ENCODE measurements at regions not wholly inside any gene's neighbourhood (a gene's known extent, or its start where the extent isn't known, plus 50 kb on each side); places are given as distances from the start of the nearest gene placed in this dataset.

GRCh38 chr3:23079976-23080375 is 123.2 kb upstream of the UBE2E2 start:
- DNase-seq, result no peak

- DNase-seq, result no peak
Observed at GRCh38 chr3:23083701-23084100, 119.4 kb upstream of the UBE2E2 start.

GRCh38 chr3:23084367-23084766 is 118.8 kb upstream of the UBE2E2 start:
- no peak for DNase-seq

GRCh38 chr3:23085261-23085660 is 117.9 kb upstream of the UBE2E2 start:
- DNase-seq, result no peak

- no peak for DNase-seq
Observed at GRCh38 chr3:23086331-23086730, 116.8 kb upstream of the UBE2E2 start.

GRCh38 chr3:23086831-23087230 is 116.3 kb upstream of the UBE2E2 start:
- no peak for DNase-seq

GRCh38 chr3:23094412-23094811 is 108.7 kb upstream of the UBE2E2 start:
- no peak for DNase-seq

GRCh38 chr3:23094890-23095462 is 108.2 kb upstream of the UBE2E2 start:
- no peak for DNase-seq

GRCh38 chr3:23096041-23096440 is 107.1 kb upstream of the UBE2E2 start:
- no peak for DNase-seq

- no peak for DNase-seq
Observed at GRCh38 chr3:23099021-23099420, 104.1 kb upstream of the UBE2E2 start.

GRCh38 chr3:23099677-23100076 is 103.5 kb upstream of the UBE2E2 start:
- DNase-seq, result no peak

- DNase-seq, result no peak
Observed at GRCh38 chr3:23100106-23100505, 103.0 kb upstream of the UBE2E2 start.

- no peak for DNase-seq
Observed at GRCh38 chr3:23103764-23104163, 99.4 kb upstream of the UBE2E2 start.

GRCh38 chr3:23105048-23105447 is 98.1 kb upstream of the UBE2E2 start:
- DNase-seq, result no peak

- no peak for DNase-seq
Observed at GRCh38 chr3:23106666-23107065, 96.5 kb upstream of the UBE2E2 start.

GRCh38 chr3:23107221-23107620 is 95.9 kb upstream of the UBE2E2 start:
- DNase-seq, result no peak

- no peak for DNase-seq
Observed at GRCh38 chr3:23108451-23109057, 94.6 kb upstream of the UBE2E2 start.

GRCh38 chr3:23111286-23111685 is 91.8 kb upstream of the UBE2E2 start:
- no peak for DNase-seq

GRCh38 chr3:23111797-23112196 is 91.3 kb upstream of the UBE2E2 start:
- no peak for DNase-seq

GRCh38 chr3:23112491-23112890 is 90.6 kb upstream of the UBE2E2 start:
- DNase-seq, result no peak

- no peak for DNase-seq
Observed at GRCh38 chr3:23113455-23114171, 89.5 kb upstream of the UBE2E2 start.

- no peak for DNase-seq
Observed at GRCh38 chr3:23114432-23114831, 88.7 kb upstream of the UBE2E2 start.

- DNase-seq, result no peak
Observed at GRCh38 chr3:23115171-23115877, 87.8 kb upstream of the UBE2E2 start.
